Neuronal stem cell (in vitro differentiated cells): ENCODE measurements at regions not wholly inside any gene's neighbourhood (a gene's known extent, or its start where the extent isn't known, plus 50 kb on each side); places are given as distances from the start of the nearest gene placed in this dataset.
A peak's percentile ranks its signal among the peaks of the same experiment; 100 is the strongest.

ENCODE experiments used
- DNase-seq: peaks from one replicate; pipeline ENCODE4 v3.0.0-alpha.2; 2013; ENCODE audit warnings: low spot score
- H2AFZ ChIP-seq: one replicate; pipeline ENCODE4 v1.6.1; 2013; ENCODE audit warnings: mild to moderate bottlenecking, low read length, inconsistent platforms
- H2AK5ac ChIP-seq: 2 replicates; pipeline ENCODE4 v1.6.1; 2013; ENCODE audit warnings: low read depth, mild to moderate bottlenecking, inconsistent platforms, low read length, moderate library complexity, mixed read lengths
- H2BK120ac ChIP-seq: 2 replicates; pipeline ENCODE4 v1.6.1; 2013; ENCODE audit warnings: low read depth, mild to moderate bottlenecking, inconsistent platforms, low read length, moderate library complexity, mixed read lengths
- H2BK12ac ChIP-seq: one replicate; pipeline ENCODE4 v1.6.1; 2013; ENCODE audit warnings: low read length, inconsistent platforms
- H2BK15ac ChIP-seq: 2 replicates; pipeline ENCODE4 v1.6.1; 2013; ENCODE audit warnings: mild to moderate bottlenecking, low read length, inconsistent platforms, mixed read lengths
- H2BK5ac ChIP-seq: one replicate; pipeline ENCODE4 v1.6.1; 2013; ENCODE audit warnings: inconsistent platforms, mild to moderate bottlenecking, low read length, moderate library complexity
- H3K14ac ChIP-seq: one replicate; pipeline ENCODE4 v1.6.1; 2013; ENCODE audit warnings: low read length, inconsistent platforms
- H3K18ac ChIP-seq: 2 replicates; pipeline ENCODE4 v1.6.1; 2013; ENCODE audit warnings: low read length, inconsistent platforms
- H3K23ac ChIP-seq: 2 replicates; pipeline ENCODE4 v1.6.1; 2013; ENCODE audit warnings: low read depth, mild to moderate bottlenecking, mixed read lengths, low read length, inconsistent platforms; ENCODE audit not compliant: poor library complexity
- H3K27ac ChIP-seq: replicated peaks from 3 replicates; pipeline ENCODE4 v1.5.1; 2013; ENCODE audit warnings: low read length, inconsistent platforms
- H3K27me3 ChIP-seq, 3 experiments: 2 replicates each; pipeline ENCODE4 v1.6.1; 2013; ENCODE audit warnings: low read length in 3 of 3, mild to moderate bottlenecking in 2 of 3, inconsistent platforms in 1 of 3, low read depth in 1 of 3, mixed read lengths in 1 of 3, moderate library complexity in 1 of 3; ENCODE audit not compliant: control insufficient read depth in 3 of 3, insufficient read depth in 3 of 3
- H3K36me3 ChIP-seq, 2 donors: replicated peaks in 1 of 2; 2 replicates each; pipeline ENCODE4 v1.6.1; 2013; ENCODE audit warnings: low read length in 2 of 2; ENCODE audit not compliant: control insufficient read depth in 2 of 2, insufficient read depth in 2 of 2
- H3K4ac ChIP-seq: 2 replicates; pipeline ENCODE4 v1.6.1; 2013; ENCODE audit warnings: inconsistent platforms, mild to moderate bottlenecking, low read length, moderate library complexity
- H3K4me1 ChIP-seq, 2 donors: 1 replicate in 1 of 2; 2 replicates in 1 of 2; pipeline ENCODE4 v1.6.1; 2013; ENCODE audit warnings: low read length in 2 of 2, low read depth in 1 of 2; ENCODE audit not compliant: control insufficient read depth in 2 of 2, insufficient read depth in 1 of 2
- H3K4me2 ChIP-seq: one replicate; pipeline ENCODE4 v1.6.1; 2013; ENCODE audit warnings: mild to moderate bottlenecking, low read length, inconsistent platforms; ENCODE audit not compliant: insufficient read depth, poor library complexity, severe bottlenecking
- H3K4me3 ChIP-seq, 2 donors: 2 replicates each; pipeline ENCODE4 v1.5.1; 2013; ENCODE audit warnings: low read length in 2 of 2, mild to moderate bottlenecking in 2 of 2, inconsistent platforms in 1 of 2, moderate library complexity in 1 of 2
- H3K79me1 ChIP-seq: one replicate; pipeline ENCODE4 v1.6.1; 2013; ENCODE audit warnings: low read depth, mild to moderate bottlenecking, inconsistent platforms, low read length, moderate library complexity
- H3K9ac ChIP-seq: one replicate; pipeline ENCODE4 v1.6.1; 2013; ENCODE audit warnings: mild to moderate bottlenecking, low read depth, low read length, inconsistent platforms; ENCODE audit not compliant: poor library complexity
- H3K9me3 ChIP-seq, 2 donors: replicated peaks in 1 of 2; 2 replicates each; pipeline versions ENCODE3 to v1.6.1; 2013; ENCODE audit warnings: low read length in 2 of 2, mild to moderate bottlenecking in 2 of 2, inconsistent platforms in 1 of 2, low read depth in 1 of 2, mixed read lengths in 1 of 2, moderate library complexity in 1 of 2; ENCODE audit not compliant: control insufficient read depth in 2 of 2, insufficient read depth in 1 of 2
- H4K8ac ChIP-seq: one replicate; pipeline ENCODE4 v1.6.1; 2013; ENCODE audit warnings: low read depth, mild to moderate bottlenecking, inconsistent platforms, low read length, moderate library complexity
- H4K91ac ChIP-seq: one replicate; pipeline ENCODE4 v1.6.1; 2013; ENCODE audit warnings: low read length, low read depth, mild to moderate bottlenecking, inconsistent platforms; ENCODE audit not compliant: poor library complexity
- WGBS, 2 donors: extraction: QIAGEN DNeasy Blood & Tissue Kit; methylation state at CpG; one replicate each; pipeline ENCODE4 v1.1.7; 2013; ENCODE audit warnings: missing lambda C conversion rate in 2 of 2, mixed read lengths in 1 of 2; ENCODE audit not compliant: insufficient read length in 2 of 2, insufficient replicate concordance in 1 of 2; ENCODE audit errors: extremely low coverage in 2 of 2; 5-methylcytosine and 5-hydroxymethylcytosine counted together

- Histone ChIP-seq H3K9me3 (no peaks in the 10 kb centered on the region), H3K18ac (peak overlapping the region; percentile 79), H3K4ac (no peak overlapping the region), H3K27ac (no peak overlapping the region), H3K4me3 (no peak overlapping the region), H2BK15ac (no peak overlapping the region), H3K9ac (no peak overlapping the region), H3K14ac (no peak overlapping the region), H4K8ac (no peak overlapping the region), H2BK12ac (no peak overlapping the region), H3K4me2 (no peak overlapping the region), H3K4me1 (peaks cover 0 to 5% of the 10 kb centered on the region in 2 donors), H3K36me3 (no peaks in the 10 kb centered on the region), H2BK120ac (no peak overlapping the region), H2AK5ac (no peak overlapping the region), H3K79me1 (no peaks in the 10 kb centered on the region), H4K91ac (peak overlapping the region; percentile 32), H2BK5ac (no peak overlapping the region), H3K27me3 (no peaks in the 10 kb centered on the region), H2AFZ (peak overlapping the region; percentile 27), H3K23ac (no peak overlapping the region)
- WGBS, 2 donors, result no CpG with 5 or more reads among the region's 7 CpGs
- no peak for DNase-seq
These were observed 316.8 kb downstream of the DLEU7 start for GRCh38 chr13:50526661-50527071.

- H3K4ac ChIP-seq, result no peak overlapping the region
- H2AFZ ChIP-seq, result no peak overlapping the region
- no CpG with 5 or more reads among the region's 9 CpGs for WGBS, 2 donors
- no peak overlapping the region for H2AK5ac ChIP-seq
- H3K4me3 ChIP-seq, result no peak overlapping the region
- H3K9me3 ChIP-seq, result no peaks in the 10 kb centered on the region
- H3K36me3 ChIP-seq, result no peaks in the 10 kb centered on the region
- H3K27me3 ChIP-seq, result no peaks in the 10 kb centered on the region
- H2BK12ac ChIP-seq, result no peak overlapping the region
- no peak overlapping the region for H2BK5ac ChIP-seq
- no peak overlapping the region for H3K14ac ChIP-seq
- DNase-seq, result no peak
- H3K9ac ChIP-seq, result no peak overlapping the region
- no peak overlapping the region for H3K18ac ChIP-seq
- H3K79me1 ChIP-seq, result no peaks in the 10 kb centered on the region
- no peak overlapping the region for H4K91ac ChIP-seq
- H2BK120ac ChIP-seq, result no peak overlapping the region
- H3K23ac ChIP-seq, result no peak overlapping the region
- no peak overlapping the region for H3K27ac ChIP-seq
- no peak overlapping the region for H3K4me2 ChIP-seq
- H2BK15ac ChIP-seq, result no peak overlapping the region
- H4K8ac ChIP-seq, result no peak overlapping the region
- peaks cover 0 to 5% of the 10 kb centered on the region in 2 donors for H3K4me1 ChIP-seq
These were observed 316.3 kb downstream of the DLEU7 start for GRCh38 chr13:50527188-50527587.

- H3K27ac ChIP-seq, result no peak overlapping the region
- H3K4me1 ChIP-seq, result peaks cover 0 to 5% of the 10 kb centered on the region in 2 donors
- H2BK15ac ChIP-seq, result no peak overlapping the region
- H2BK12ac ChIP-seq, result no peak overlapping the region
- H3K23ac ChIP-seq, result no peak overlapping the region
- no peak for DNase-seq
- H3K79me1 ChIP-seq, result no peaks in the 10 kb centered on the region
- no CpG with 5 or more reads among the region's 9 CpGs for WGBS, 2 donors
- H2AK5ac ChIP-seq, result no peak overlapping the region
- H2BK5ac ChIP-seq, result no peak overlapping the region
- no peaks in the 10 kb centered on the region for H3K27me3 ChIP-seq
- no peak overlapping the region for H3K18ac ChIP-seq
- H4K91ac ChIP-seq, result no peak overlapping the region
- no peak overlapping the region for H3K4me2 ChIP-seq
- no peak overlapping the region for H3K4ac ChIP-seq
- no peak overlapping the region for H3K4me3 ChIP-seq
- H2BK120ac ChIP-seq, result peak overlapping the region; percentile 13
- H2AFZ ChIP-seq, result no peak overlapping the region
- no peaks in the 10 kb centered on the region for H3K9me3 ChIP-seq
- H3K9ac ChIP-seq, result no peak overlapping the region
- H3K14ac ChIP-seq, result no peak overlapping the region
- no peak overlapping the region for H4K8ac ChIP-seq
- H3K36me3 ChIP-seq, result no peaks in the 10 kb centered on the region
These were observed 315.6 kb downstream of the DLEU7 start for GRCh38 chr13:50527612-50528509.

- no peak for DNase-seq
These were observed 314.2 kb downstream of the DLEU7 start for GRCh38 chr13:50529154-50529882.

More at GRCh38 chr13:50529154-50529882, 314.2 kb downstream of the DLEU7 start:
- Histone ChIP-seq H3K4me1 (peaks cover 0 to 5% of the 10 kb centered on the region in 2 donors), H4K8ac (no peak overlapping the region), H3K4me2 (no peak overlapping the region), H3K27ac (no peak overlapping the region), H3K27me3 (no peaks in the 10 kb centered on the region), H2AK5ac (no peak overlapping the region), H3K36me3 (no peaks in the 10 kb centered on the region), H2BK12ac (no peak overlapping the region), H3K9me3 (peaks cover 0 to 2% of the 10 kb centered on the region in 2 donors), H3K18ac (peak overlapping the region; percentile 40), H3K23ac (no peak overlapping the region), H2BK5ac (peak overlapping the region; percentile 57), H2BK120ac (no peak overlapping the region), H2AFZ (peak overlapping the region; percentile 83), H3K79me1 (no peaks in the 10 kb centered on the region), H3K9ac (no peak overlapping the region), H3K14ac (no peak overlapping the region), H2BK15ac (no peak overlapping the region), H4K91ac (no peak overlapping the region), H3K4ac (no peak overlapping the region), H3K4me3 (no peak overlapping the region)
- WGBS, 2 donors, result no CpG with 5 or more reads among the region's 12 CpGs
